Thoracic aorta (tissue), 2 donors: ENCODE measurements at regions not wholly inside any gene's neighbourhood (a gene's known extent, or its start where the extent isn't known, plus 50 kb on each side); places are given as distances from the start of the nearest gene placed in this dataset.

ENCODE experiments used
- ATAC-seq: fragments of 150-250 bp; one replicate; pipeline ENCODE4 v1.8.0; 2017; ENCODE audit warnings: low read depth; ENCODE audit not compliant: insufficient number of reproducible peaks, low FRiP score
- DNase-seq: peaks from one replicate; pipeline ENCODE4 v3.0.0-alpha.2; 2020; ENCODE audit warnings: low spot score
- H3K27ac ChIP-seq, 2 donors: fragments of 200-600 bp; sonication (generic); 1 replicate in 1 of 2; 2 replicates in 1 of 2; pipeline ENCODE4 v1.5.1; 2016; ENCODE audit warnings: mild to moderate bottlenecking in 2 of 2, moderate library complexity in 2 of 2
- H3K27me3 ChIP-seq: fragments of 200-600 bp; sonication (generic); replicated peaks from 2 replicates; pipeline ENCODE4 v1.6.0; 2016; ENCODE audit warnings: mild to moderate bottlenecking; ENCODE audit not compliant: insufficient read depth
- H3K36me3 ChIP-seq: fragments of 200-600 bp; sonication (generic); one replicate; pipeline ENCODE4 v1.5.1; 2016
- H3K4me1 ChIP-seq, 2 donors: fragments of 200-600 bp; sonication (generic); 1 replicate in 1 of 2; 2 replicates in 1 of 2; pipeline versions ENCODE4 v1.5.1 to v1.6.0; 2016; ENCODE audit warnings: low read depth in 2 of 2, mild to moderate bottlenecking in 1 of 2; ENCODE audit not compliant: control insufficient read depth in 1 of 2
- H3K4me3 ChIP-seq: fragments of 200-600 bp; sonication (generic); 2 replicates; pipeline ENCODE4 v1.5.1; 2016; ENCODE audit warnings: mild to moderate bottlenecking
- H3K9me3 ChIP-seq: fragments of 200-600 bp; sonication (generic); 2 replicates; pipeline ENCODE4 v1.5.1; 2016
- CTCF ChIP-seq: fragments of 200-600 bp; sonication (generic); IDR thresholded peaks from one replicate; pipeline ENCODE4 v1.5.1; 2019; ENCODE audit warnings: antibody characterized with exemption

GRCh38 chr14:44759277-44759676 lies 202.5 kb downstream of the KLHL28 start:
- Histone ChIP-seq H3K4me3 (no peak overlapping the region), H3K27me3 (no peaks in the 10 kb centered on the region), H3K36me3 (no peaks in the 10 kb centered on the region), H3K27ac (no peak overlapping the region), H3K9me3 (no peaks in the 10 kb centered on the region), H3K4me1 (no peaks in the 10 kb centered on the region)
- no peak for ATAC-seq
- no peak for DNase-seq
- TF ChIP-seq CTCF = no peak

- ATAC-seq = no peak
- H3K4me3 ChIP-seq = no peak overlapping the region
- no peak overlapping the region for H3K27ac ChIP-seq
- no peaks in the 10 kb centered on the region for H3K9me3 ChIP-seq
- H3K36me3 ChIP-seq = no peaks in the 10 kb centered on the region
- no peak for DNase-seq
- no peaks in the 10 kb centered on the region for H3K4me1 ChIP-seq
- TF ChIP-seq CTCF = no peak
- H3K27me3 ChIP-seq = no peaks in the 10 kb centered on the region
These were observed 205.2 kb downstream of the KLHL28 start for GRCh38 chr14:44756554-44756953.

GRCh38 chr14:44745371-44745770 lies 216.4 kb downstream of the KLHL28 start:
- no peak overlapping the region for H3K27ac ChIP-seq
- H3K9me3 ChIP-seq = no peaks in the 10 kb centered on the region
- no peaks in the 10 kb centered on the region for H3K27me3 ChIP-seq
- ATAC-seq (no peak), DNase-seq (no peak)
- no peak overlapping the region for H3K4me3 ChIP-seq
- H3K36me3 ChIP-seq = no peaks in the 10 kb centered on the region
- TF ChIP-seq CTCF = no peak
- no peaks in the 10 kb centered on the region for H3K4me1 ChIP-seq

- no peaks in the 10 kb centered on the region for H3K36me3 ChIP-seq
- DNase-seq = no peak
- no peaks in the 10 kb centered on the region for H3K4me1 ChIP-seq
- no peak for TF ChIP-seq CTCF
- H3K4me3 ChIP-seq = no peak overlapping the region
- H3K27me3 ChIP-seq = no peaks in the 10 kb centered on the region
- H3K27ac ChIP-seq = no peak overlapping the region
- ATAC-seq = no peak
- no peaks in the 10 kb centered on the region for H3K9me3 ChIP-seq
These were observed 219.5 kb downstream of the KLHL28 start for GRCh38 chr14:44742202-44742601.

GRCh38 chr14:44741431-44741830 lies 220.3 kb downstream of the KLHL28 start:
- Histone ChIP-seq H3K9me3 (no peaks in the 10 kb centered on the region), H3K27me3 (no peaks in the 10 kb centered on the region), H3K4me3 (no peak overlapping the region), H3K4me1 (no peaks in the 10 kb centered on the region), H3K36me3 (no peaks in the 10 kb centered on the region), H3K27ac (no peak overlapping the region)
- no peak for TF ChIP-seq CTCF
- DNase-seq = no peak
- ATAC-seq = no peak
